HG03060 (cell line): ENCODE measurements at regions not wholly inside any gene's neighbourhood (a gene's known extent, or its start where the extent isn't known, plus 50 kb on each side); places are given as distances from the start of the nearest gene placed in this dataset.

ENCODE experiments used
- ATAC-seq: cut with Tn5 transposase; IDR thresholded peaks from one replicate; pipeline ENCODE4 v1.9.1; 2021; ENCODE audit warnings: low read depth, moderate number of reproducible peaks; ENCODE audit not compliant: unreplicated experiment

DNA sequence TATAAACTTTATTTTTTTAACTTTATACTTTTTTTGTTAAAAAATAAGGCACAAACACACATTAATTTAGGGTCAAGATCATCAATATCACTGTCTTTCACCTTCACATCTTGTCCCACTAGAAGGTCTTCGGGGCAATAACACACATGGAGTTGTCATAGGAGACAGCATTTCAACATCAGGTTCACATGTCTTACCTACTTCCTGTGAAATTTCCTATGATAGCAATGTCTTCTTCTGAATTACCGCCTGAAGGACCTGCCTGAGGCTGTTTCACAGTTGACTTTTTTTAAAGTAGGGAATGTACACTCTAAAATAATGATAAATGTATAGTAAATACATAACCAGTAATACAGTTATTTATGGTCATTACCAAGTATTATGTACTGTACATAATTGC, 559.4 kb downstream of the PLPP3 start:
- ATAC-seq, result no peak

DNA sequence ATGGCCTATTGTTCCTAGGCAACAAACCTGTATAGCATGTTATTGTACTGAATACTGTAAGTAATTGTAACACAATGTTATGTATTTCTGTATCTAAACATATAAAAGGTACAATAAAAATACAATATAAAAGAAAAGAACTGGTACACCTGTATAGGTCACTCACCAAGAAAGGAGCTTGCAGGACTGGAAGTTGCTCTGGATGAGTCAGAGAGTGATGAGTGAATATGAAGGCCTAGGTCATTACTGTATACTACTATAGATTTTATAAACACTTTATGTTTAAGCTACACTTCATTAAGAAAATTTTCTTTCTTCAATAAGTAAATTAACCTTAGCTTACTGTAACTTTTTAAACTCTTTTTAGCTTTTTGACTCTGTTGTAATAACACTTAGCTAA, 559.9 kb downstream of the PLPP3 start:
- ATAC-seq, result no peak

DNA sequence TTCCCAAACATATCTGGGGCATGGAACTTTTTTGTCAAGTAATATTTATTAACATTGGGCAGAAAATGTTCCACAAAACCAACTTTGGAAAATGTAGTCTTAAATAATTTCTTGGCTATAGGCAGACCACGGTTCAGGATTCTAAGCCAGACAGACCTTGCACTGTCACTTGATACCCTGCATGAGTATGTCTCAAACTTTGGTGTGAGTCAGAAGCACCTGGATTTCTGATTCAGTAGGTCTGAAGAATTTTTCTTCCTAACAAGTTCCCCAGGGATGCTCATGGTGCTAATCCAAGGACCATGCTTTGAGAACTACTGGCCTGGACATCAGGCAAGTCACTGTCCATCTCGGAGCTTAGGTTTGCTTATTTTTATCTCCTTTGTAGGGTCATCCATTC, 562.0 kb downstream of the PLPP3 start:
- no peak for ATAC-seq

DNA sequence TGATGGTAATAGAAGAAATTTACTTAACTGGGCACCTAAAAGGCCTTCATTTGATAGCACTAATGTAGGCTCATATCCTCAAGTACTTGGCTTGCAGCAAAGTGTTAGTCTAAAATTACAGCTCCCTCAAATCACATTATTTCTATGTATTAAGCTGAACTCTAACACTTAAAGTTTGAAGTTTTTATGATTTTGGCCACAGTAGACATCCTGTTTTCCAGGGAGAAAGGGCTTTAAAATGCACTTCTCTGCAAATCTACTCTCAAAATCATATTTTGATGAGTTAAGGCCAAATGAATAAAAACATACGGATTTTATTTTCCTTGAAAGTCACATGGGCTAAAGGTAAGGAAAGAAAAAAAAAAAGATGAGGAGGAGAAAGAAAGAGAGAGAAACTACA, 575.5 kb downstream of the PLPP3 start:
- ATAC-seq, result no peak

DNA sequence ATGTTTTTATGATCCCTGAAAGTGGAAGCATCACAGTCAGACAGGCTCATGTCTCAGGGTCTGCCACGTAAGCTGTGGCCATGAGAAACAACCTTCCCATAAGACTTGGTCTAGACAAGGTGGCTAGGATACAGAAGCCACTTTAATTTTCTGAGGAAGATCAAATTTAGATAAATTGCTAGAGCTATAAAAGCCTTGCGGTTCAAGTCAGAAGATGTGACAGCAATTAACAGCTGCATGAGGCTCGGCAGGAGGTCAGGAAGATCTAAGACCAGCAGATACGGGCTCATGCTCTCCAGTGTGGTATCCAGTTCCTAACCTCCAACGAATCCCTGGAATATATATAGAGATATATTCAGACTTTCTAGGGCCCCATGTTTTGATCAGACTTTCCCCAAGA, 577.1 kb downstream of the PLPP3 start:
- ATAC-seq, result no peak

DNA sequence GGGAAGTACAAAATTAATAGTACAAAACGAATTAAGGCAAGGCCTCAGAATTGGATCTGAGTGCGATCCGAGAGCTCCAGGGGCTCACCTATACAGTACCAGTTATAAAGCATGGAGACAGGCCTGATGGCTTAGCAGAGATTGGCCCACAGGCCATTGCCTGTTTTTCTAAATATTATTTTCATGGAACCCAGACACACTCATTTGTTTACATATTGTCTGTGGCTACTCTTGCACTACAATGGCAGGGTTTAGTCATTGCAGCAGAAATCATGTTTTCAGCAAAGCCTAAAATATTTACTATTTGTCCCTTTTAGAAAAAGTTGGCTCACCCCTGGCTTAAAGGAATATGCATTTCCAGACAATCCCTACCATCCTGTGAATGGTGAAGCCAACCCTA, 578.9 kb downstream of the PLPP3 start:
- ATAC-seq, result no peak

DNA sequence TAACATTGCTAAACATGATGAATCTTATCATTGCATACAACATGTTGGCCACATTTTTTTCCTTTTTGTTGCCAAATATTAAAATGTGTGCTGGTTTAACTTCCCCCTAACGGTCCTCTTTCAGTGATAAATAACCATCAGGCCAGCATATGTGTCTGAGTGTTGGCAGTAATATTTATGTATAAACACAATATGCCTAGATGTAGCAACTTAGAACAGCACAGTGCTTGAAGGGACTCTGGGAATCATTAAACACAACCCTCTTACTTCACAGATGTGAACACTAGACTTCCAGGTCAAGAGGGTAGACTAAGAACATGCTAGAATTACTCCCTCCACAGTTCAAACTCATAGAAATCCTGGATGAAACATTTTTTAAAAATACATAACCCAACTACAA, 581.8 kb downstream of the PLPP3 start:
- no peak for ATAC-seq

DNA sequence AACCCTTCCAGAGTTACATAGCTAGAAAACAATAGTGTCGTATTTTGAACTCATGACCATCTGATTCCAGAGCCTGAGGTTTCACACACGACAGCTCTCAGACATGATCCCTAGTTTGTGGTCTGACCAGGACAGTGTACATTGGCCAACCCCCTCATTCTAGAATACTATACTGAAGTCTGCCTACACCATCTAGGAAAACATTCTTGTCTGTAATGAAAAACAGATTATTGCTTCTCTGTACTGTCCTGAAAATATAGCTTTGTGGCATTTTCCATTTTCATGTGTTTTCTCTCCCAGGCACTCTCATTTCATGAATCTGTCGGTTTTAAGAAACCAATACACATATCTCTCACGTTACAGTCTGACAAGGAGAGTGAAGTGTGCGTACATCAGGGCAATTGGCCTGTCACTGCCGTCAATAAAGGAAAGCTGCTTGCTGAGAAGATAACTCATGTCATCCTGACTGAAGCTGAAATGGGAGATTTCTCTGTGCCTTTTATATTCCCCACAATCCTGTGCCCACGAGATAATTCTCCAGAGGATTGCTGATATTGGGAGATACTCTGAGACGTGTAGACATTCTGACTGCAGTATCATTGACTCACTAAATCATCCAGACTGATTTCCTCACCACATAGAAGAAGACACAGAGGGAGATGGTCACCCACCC, 585.6 kb downstream of the PLPP3 start:
- ATAC-seq, result no peak

DNA sequence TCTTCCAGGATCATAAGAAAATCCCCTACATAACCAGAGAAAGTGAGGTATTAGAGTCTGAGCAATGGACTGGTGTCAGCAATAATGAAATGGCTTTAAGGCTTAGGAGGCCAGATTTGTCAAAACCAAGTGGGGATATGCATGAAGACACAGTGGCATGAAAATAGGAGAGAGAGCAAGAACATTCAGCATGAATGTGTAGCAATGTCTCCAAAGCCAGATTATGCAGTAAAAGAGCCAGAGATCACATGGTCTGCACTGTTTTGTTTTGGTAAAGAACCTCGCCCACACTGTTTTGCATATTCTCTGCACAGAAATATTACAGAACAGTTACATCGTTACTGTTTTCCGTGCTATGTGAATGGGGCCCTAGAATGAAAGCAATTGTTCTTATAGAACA, 589.4 kb downstream of the PLPP3 start:
- no peak for ATAC-seq

DNA sequence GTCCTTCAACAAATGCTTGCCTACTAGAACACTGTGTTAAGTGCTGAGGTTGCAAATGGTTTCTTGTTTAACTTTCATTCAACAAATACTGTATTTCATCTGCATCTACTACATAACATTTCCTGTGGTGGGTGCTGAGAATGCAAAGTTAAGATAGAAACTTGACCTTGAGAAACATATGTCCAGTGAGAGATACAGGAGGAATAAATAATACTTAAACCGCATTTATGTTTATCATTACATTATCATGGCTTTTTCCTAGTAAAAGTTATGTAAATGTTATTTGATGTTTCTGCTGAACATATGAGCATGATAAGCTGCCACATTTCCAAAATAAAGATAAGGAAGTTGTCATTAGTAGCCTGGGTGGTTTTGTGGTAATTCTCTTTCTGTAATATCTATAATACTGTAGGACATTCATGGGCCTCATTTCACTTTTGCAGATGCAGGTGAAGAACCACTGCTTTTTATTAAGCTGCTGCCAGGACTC, 590.4 kb downstream of the PLPP3 start:
- no peak for ATAC-seq

DNA sequence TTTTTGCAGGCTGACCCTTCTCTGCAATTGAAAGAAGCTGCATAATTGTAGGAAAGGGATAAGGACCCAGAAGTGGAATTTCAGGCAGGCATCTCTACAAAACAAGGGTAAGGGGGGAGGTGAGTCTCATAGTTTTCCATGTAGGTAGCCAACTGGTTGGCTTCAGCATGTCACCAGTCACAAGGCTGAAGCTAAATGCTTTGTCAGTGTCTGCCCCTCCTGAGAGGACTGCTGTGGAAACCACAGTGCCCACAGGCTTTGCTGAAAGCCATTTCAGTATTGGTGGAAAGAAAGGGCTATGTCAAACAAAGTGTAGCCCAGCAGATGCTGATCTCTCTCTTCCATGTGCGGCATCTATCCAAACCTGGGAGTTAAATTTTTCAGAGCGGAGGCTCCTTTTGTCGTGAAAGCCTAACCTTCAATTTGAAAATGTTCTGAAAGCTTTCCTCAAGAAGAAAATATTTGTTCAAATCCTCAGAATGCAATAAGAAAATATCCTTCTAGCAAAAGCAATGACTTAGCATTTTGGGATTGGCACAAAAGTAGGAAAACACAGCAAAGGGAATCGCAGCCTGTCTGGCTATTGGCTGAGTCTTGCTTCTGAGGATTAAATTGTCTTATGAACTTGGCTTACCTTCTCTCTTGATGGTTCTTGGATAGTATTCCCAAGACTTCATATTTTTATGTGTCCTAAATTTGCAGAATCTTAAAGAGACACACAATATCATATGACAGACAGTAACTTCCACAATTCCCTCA, 591.7 kb downstream of the PLPP3 start:
- no peak for ATAC-seq

DNA sequence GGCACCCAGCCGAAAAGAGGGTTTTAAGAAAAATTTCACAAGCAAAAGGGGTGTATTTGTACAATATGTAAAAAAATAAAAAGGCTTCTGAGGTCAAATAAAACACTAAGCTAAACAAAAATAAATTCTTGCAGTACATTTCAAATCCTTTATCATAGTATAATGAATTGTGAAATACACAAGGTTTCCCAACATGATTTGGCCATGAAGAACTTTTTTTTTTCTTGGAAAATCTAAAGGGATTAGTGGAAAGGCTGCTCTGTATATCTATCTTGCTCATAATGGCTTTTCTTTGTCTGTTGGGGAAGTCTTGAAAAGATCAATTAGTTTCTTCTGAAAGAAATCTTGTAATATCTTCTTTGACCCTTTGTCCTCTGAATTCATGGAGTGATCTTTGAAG, 593.4 kb downstream of the PLPP3 start:
- ATAC-seq, result no peak

DNA sequence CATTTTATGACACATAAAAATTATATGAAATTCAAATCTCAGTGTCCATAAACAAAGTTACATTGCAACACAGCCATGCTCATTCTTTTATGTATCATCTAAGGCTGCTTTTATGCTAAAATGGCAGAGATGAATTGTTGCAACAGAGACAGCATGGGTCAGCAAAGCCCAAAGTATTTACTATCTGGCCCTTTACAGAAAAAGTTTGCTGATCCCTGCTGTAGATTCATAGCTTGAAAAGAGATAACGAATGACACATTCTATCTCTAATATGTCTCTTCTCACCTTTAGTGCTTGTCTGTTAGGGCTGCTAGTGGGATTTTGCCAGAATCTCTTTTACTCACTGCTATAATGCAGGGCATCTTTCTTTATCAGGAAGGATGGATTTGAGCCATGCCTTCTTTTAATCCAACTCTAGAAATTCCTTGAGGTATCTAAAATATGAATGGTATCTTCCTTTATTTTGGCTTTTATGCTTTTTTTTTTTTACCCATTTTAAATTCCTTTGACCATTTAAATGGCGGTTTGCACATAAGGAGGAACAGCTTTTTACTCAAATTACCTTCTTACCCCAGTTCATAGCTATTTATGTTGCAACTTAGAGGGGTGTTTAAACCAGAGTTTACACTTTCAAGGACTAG, 598.2 kb downstream of the PLPP3 start:
- ATAC-seq, result no peak

DNA sequence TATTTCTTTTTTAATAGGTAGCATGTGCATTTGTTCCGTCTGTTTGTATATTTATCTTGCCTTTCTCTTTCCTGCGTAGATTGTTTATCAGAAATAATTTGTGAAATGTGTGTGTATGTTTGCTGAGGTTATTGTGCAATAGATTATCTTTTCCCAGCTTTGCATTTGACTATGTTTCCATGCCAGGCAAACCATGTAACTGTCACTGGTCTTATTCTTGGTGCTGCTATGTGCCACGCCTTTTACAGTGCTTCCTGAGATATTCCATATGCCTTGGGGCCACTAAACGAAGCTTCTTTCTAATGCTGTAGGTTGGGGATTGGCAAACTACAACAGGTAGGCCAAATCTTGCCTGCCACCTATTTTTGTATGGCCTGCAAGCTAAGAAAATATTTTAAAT, 598.8 kb downstream of the PLPP3 start:
- ATAC-seq, result no peak

DNA sequence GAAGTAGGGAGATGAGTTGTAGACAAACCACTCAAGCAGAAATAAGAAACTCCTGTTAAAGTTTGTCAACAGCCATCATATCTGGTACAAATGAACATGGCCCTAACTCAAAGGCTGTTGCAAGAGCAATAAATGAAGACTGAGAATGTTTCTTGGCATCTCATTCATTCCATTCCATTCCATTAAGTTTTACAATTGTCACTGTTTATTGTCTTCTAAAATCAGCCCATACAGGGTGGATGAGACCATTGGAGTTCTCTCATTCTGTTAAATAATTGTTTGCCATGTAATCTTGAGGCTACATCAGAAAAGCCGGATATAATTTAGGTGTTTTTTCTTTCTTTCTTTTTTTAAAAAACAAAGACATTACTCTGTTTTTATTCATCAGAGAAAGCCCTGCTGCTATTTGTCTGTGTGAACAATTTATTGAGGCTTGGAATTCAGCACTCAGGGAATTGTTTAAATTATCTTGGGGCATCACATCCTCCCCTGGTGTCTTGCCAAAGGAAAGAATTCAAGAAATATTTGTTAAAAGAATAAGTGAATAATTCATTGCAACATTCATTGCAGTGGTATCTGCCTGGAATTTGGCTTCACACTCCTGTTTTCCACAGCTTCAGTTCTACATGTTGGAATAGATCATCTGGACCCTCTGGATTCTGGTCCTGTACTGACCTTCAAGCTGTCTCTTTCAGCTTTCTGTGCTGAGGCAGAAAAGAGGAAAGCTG, 604.5 kb downstream of the PLPP3 start:
- no peak for ATAC-seq

DNA sequence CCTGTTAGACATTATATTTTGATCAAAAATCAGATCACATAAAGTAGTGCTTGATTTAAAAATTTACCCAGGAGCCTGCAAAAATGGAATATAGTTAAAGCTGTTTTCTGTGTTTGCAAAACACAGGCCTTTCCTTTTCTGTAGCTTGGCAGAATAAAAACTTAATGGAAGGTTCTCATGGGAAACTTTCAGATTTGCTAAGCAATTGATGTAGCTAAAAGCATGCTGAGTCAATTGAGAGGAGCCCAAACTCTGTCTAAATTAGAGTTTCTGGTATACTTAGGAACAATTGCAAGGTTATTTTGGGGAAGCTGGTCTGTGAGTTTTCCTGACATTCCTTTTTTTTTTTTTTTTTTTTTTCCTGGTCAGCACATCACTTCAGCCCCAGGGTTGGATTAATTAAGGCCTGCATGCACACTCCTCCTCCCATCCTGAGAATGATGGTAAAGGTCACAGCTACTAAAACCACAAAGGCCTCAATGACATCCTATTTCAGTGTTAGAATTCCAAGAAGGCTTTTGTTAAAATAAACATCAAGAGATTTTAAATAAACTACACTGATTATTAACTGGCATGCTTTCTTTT, 608.7 kb downstream of the PLPP3 start:
- no peak for ATAC-seq

DNA sequence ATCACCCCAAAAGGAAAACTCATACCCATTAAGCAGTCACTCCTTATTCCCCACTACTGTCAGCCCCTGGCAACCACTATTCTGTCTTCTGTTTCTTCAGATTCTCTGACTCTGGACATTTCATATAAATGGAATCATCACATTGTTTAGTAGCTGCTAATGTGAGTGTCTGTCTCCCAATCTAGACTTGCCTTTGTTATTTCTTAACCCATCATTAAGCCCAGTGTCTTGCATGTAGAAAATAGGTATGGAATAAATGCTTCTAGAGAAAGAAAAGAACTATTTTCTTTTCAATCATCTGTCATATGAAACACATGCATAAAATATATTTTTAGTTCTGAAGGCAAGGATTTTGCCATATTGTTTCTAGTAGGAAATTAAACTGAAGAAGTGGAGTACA, 610.0 kb downstream of the PLPP3 start:
- no peak for ATAC-seq

DNA sequence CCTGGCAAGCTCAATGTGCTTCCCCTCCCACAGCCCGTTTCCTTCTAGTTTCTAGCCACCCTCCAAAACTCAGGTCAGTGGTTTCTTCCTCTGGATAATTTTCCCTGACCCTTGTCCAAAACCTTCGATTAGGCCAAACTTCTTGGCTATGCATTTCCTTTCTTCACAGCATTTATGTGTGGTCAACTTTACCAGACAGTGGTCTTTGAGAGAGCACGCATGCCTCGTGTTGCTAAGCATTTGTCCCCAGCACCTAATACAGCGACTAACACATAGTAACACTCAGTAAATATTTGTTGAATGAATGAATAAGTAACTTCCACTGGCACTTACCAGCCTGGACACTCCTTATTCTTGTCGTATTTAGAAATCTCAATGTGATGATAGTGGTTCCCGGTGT, 610.7 kb downstream of the PLPP3 start:
- no peak for ATAC-seq

DNA sequence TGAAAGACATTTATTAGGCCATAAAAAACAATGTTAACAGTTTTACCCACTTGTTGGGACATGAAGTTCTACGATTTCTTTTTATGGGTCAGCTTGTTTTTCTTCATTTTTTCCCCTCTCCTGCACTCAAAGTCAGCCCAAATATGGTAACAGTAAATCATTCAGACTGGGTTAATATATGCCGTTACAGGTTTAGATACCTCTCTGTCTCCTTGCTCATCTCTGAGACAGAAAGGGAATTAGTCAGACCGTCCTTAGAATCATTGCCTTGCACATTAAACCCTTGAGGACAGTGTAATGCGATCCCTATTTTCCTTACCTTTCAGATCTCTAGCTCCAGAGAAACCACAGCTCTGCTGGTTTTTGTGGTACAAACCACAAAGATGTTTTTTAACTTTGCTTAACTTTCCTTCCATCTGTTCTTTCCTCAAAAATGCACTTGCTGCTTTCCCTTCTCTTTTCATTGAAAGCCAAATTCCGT, 613.3 kb downstream of the PLPP3 start:
- ATAC-seq, result no peak

DNA sequence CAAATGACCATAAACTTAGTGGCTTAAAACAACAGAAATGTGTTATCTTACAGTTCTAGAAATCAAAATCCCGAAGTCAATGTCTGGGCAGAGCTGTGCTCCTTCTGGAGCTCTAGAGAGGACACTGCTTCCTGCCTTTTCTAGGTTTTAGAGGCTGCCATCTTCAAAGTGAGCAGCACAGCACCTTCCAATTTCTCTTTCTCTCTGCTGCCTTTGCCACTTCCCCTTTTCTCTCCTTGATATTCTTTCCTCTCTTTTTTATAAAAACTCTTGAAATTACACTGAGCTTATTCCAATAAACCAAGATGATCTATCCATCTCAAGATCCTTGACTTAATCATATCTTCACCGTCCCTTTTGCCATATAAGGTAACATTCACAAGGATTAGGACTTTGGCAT, 616.9 kb downstream of the PLPP3 start:
- ATAC-seq, result no peak

DNA sequence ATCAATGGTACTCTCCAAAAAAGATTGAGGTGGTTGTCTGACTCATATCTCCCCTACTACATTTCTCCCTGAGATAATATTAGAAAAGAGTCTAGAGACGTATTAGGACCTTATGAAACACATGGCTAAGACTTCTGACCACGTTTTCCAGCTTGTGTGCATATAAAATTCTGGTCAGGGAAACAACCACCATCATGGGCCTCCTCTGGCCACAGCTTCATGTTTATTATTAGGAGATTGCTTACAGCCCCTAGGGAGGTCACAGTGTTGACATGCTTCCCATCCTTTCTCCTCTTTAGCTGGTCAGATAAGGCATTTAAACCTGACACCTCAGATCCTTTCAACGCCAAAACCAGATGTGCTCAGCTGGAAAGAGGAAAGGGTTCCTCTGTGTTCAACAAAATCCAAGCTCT, 620.2 kb downstream of the PLPP3 start:
- no peak for ATAC-seq
